Gastroesophageal sphincter (tissue), 3 donors: ENCODE measurements at regions not wholly inside any gene's neighbourhood (a gene's known extent, or its start where the extent isn't known, plus 50 kb on each side); places are given as distances from the start of the nearest gene placed in this dataset.

Source experiments
- CTCF ChIP-seq, 4 experiments: fragments of 200-600 bp in 2 of 4; fragments of 450-650 bp in 2 of 4; sonication (generic) in 1 of 4; IDR thresholded peaks; one replicate each; pipeline ENCODE4 v1.5.1; 2017 to 2019; ENCODE audit warnings: antibody characterized with exemption in 4 of 4, mild to moderate bottlenecking in 2 of 4, moderate library complexity in 2 of 4
- POLR2A ChIP-seq, 2 donors: fragments of 450-650 bp; IDR thresholded peaks; one replicate each; pipeline ENCODE4 v1.6.1; 2017; ENCODE audit warnings: antibody characterized with exemption in 2 of 2, mild to moderate bottlenecking in 2 of 2, moderate library complexity in 1 of 2

GRCh38 chr2:4029081-4029480 lies 325.7 kb downstream of the DCDC2C start:
- TF ChIP-seq POLR2A (IDR thresholded peaks at IDR 0.05), result no peak
- TF ChIP-seq CTCF (IDR thresholded peaks at IDR 0.05), result no peak
